ENCODE measurements at regions not wholly inside any gene's neighbourhood (a gene's known extent, or its start where the extent isn't known, plus 50 kb on each side); places are given as distances from the start of the nearest gene placed in this dataset.
"Not testable (repeated sequence)": the region's sequence is repeated elsewhere in the genome, so short reads cannot be mapped to it uniquely, and the experiment has no call there.

- not testable (repeated sequence) for FAIRE-seq
These were observed 113.4 kb downstream of the XPNPEP1 start for GRCh38 chr10:109809954-109810353.

GRCh38 chr10:109801191-109801590 is 122.1 kb downstream of the XPNPEP1 start:
- FAIRE-seq; DNase-seq (ENCODE audit: low spot score in 2 of 2): not testable (repeated sequence)

More at GRCh38 chr10:109809954-109810353, 113.4 kb downstream of the XPNPEP1 start:
- not testable (repeated sequence) for DNase-seq (ENCODE audit: low spot score in 2 of 2)

DNA sequence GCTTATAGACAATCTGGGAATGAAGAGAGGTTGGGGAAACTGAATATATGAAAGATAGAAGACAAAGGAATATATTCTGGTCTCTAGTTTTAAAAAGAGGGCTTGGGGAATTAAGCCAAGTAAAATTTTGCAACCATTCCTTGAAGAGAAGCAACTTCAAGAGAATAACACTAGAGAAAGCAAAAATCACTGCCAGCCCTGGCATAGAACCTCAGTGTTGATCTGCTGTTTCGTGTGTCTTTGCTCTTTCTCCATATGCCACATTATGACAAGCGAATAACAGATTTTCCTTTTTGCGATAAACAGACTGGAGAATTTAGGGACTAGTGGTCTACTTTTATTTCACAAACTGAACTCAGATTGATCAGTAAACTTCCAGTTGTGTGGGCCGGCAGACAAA is 132.7 kb downstream of the XPNPEP1 start:
- no peak for DNase-seq (ENCODE audit: low spot score in 2 of 2)
- FAIRE-seq, result no peak

DNA sequence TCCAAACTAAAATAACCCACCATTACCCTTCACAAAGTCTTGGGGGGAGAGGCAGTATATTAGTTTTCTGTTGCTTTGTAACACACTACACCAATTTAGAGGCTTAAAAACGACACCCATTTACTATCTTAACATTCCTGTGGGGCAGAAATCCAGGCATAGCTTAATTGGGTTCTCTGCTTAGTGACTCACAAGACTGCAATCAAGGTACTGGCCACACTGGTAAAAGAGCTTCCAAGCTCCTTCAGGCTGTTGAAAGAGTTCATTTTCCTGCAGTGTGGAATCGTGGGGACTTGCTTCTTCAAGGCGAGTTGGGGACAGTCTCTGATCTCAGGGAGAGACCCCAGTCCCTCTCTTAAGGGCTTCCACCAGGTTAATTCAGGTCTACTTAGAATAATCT is 139.1 kb downstream of the XPNPEP1 start:
- no peak for DNase-seq (ENCODE audit: low spot score in 2 of 2)

GRCh38 chr10:109783286-109783685 is 140.0 kb downstream of the XPNPEP1 start:
- DNase-seq (ENCODE audit: low spot score in 2 of 2), result no peak
- no peak for FAIRE-seq

More for the DNA sequence above, 139.1 kb downstream of the XPNPEP1 start:
- no peak for FAIRE-seq

DNA sequence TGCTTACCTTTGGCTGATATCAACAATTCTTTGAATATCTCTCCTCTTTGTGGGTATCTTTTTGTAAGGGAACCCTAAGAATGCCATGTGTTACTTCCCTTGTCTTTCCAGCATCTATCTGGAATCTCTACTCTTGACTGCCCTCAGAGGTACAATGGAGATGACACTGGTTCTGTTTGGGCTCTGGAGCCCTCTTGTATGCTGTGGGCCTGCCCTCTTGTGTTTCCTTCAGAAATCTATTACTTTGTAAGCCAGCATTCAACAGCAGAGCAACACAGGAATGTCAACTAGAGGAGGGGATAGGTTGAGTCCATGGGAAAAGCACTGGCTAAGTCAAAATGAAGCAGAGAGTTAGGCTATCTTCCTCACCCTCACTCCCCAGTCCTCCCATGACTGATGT is 142.3 kb downstream of the XPNPEP1 start:
- no peak for FAIRE-seq
- no peak for DNase-seq (ENCODE audit: low spot score in 2 of 2)

DNA sequence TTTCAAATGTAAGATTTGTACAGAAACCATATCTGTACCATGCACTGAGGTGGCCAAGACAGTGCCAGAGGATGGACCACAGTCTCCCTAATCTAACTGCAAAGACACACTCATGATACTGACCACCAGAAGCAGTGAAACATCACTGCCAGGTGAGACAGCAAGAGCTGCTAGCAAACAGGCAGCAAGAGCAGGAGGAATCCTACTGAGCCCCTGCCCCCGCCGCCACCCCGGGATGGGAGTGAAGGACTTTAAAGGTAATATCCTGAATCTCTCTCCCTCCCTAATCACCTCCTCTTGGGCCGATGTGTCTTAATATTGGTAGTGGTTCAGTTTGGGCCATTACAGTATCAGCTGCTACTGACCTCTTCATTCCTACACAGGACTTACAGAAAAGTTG is 144.3 kb downstream of the XPNPEP1 start:
- no peak for FAIRE-seq

DNA sequence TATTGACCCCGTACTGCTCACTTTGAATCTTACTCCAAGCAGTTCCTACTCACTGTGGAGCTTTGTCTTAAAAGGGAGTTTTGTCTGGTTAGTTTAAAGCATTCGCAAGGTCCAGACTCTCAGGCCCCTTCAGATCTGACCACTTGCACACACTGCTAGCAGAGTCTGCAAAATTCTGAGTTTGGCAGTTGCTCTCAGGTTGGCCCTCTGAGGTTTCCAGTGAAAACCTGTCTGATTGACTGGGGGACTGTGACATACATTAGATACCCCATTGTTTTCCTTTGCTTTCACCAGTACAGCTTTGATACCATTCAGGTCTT is 149.2 kb downstream of the XPNPEP1 start:
- FAIRE-seq, result no peak
- DNase-seq (ENCODE audit: low spot score in 2 of 2), result no peak

More for the DNA sequence above, 144.3 kb downstream of the XPNPEP1 start:
- no peak for DNase-seq (ENCODE audit: low spot score in 2 of 2)

GRCh38 chr10:109773288-109774120 is 149.8 kb downstream of the XPNPEP1 start:
- FAIRE-seq (peak; percentile 3), DNase-seq (ENCODE audit: low spot score in 2 of 2) (peak in 1 of 2 donors; percentile 22)

- DNase-seq (ENCODE audit: low spot score in 2 of 2) (no peak), FAIRE-seq (no peak)
These were observed 152.6 kb downstream of the XPNPEP1 start for GRCh38 chr10:109770663-109771062.

DNA sequence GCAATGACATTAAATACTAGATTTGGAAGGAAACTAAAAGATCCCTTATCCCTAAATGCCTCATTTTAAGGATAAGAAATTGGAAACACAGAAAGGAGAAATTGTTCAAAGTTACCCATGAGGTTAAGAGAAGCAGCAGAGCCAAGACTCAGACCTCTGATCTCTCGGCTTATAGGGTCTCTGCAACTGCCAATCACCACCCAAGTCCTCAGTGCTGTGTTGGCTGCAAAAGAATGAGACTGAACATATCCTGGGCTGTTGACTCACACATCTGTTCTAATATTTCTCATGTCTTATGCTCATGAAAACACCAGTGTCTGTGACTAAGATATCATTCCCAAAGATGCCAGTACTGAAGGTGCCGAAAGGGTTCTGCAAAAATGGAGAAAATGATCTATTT is 153.3 kb downstream of the XPNPEP1 start:
- no peak for FAIRE-seq

DNA sequence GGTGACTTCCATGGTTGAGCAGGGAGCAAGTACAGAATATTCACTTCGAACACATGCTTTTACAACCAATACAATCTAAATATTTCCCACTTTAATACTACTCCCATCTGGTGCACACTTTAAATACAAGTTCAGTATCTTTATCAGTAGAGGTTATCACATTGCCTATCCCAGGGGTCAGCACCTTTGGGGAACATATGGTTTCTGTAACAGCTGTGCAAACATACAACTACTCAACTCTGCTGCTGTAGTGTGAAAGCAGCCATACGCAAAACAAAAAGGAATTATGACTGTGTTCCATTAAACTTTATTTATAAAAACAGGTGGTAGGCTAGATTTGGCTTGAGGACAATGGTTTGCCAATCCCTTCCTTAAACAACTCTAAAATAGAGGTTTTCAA is 157.5 kb downstream of the XPNPEP1 start:
- no peak for DNase-seq (ENCODE audit: low spot score in 2 of 2)

More for the DNA sequence above, 153.3 kb downstream of the XPNPEP1 start:
- no peak for DNase-seq (ENCODE audit: low spot score in 2 of 2)

GRCh38 chr10:109762555-109762954 is 160.8 kb downstream of the XPNPEP1 start:
- DNase-seq (ENCODE audit: low spot score in 2 of 2) (no peak), FAIRE-seq (no peak)

More for the DNA sequence above, 157.5 kb downstream of the XPNPEP1 start:
- FAIRE-seq, result no peak

DNA sequence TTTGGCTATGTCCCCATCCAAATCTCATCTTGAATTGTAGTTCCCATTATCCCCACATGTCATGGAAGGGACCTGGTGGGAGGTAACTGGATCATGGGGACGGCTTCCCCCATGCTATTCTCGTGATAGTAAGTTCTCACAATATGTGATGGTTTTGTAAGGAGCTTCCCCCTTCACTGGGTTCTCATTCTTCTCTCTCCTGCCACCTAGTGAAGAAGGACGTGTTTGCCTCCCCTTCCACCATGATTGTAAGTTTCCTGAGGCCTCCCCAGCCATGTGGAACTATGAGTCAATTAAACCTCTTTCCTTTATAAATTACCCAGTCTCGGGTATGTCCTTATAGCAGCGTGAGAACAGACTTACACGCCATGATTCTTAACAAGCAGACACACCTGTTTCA is 165.6 kb downstream of the XPNPEP1 start:
- DNase-seq (ENCODE audit: low spot score in 2 of 2); FAIRE-seq: not testable (repeated sequence)

GRCh38 chr10:109746861-109747260 is 176.4 kb downstream of the XPNPEP1 start:
- DNase-seq (ENCODE audit: low spot score in 2 of 2) (no peak), FAIRE-seq (no peak)

- FAIRE-seq (no peak), DNase-seq (ENCODE audit: low spot score in 2 of 2) (no peak)
These were observed 179.3 kb downstream of the XPNPEP1 start for GRCh38 chr10:109744020-109744419.

GRCh38 chr10:109743574-109743973 is 179.7 kb downstream of the XPNPEP1 start:
- no peak for DNase-seq (ENCODE audit: low spot score in 2 of 2)
- FAIRE-seq, result no peak

DNA sequence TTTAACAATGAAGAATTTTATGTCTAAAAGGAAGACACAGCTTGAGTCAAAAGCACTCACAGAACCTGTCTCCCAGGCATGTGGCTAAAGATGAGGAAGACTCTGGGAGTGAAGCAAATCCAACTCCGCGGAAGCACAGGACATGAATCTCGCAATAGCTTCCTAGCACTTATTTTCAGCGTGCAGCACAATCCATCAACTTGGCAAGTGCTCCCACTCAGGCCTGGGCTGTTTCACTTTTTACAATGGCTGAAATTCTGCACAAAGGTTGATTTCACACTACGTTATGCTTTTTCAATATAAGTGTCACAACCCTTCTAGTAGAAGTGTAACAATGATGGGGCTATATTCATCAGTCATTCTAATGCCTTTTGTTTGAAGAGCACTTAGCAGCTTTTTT is 180.2 kb downstream of the XPNPEP1 start:
- no peak for FAIRE-seq
- DNase-seq (ENCODE audit: low spot score in 2 of 2), result no peak

DNA sequence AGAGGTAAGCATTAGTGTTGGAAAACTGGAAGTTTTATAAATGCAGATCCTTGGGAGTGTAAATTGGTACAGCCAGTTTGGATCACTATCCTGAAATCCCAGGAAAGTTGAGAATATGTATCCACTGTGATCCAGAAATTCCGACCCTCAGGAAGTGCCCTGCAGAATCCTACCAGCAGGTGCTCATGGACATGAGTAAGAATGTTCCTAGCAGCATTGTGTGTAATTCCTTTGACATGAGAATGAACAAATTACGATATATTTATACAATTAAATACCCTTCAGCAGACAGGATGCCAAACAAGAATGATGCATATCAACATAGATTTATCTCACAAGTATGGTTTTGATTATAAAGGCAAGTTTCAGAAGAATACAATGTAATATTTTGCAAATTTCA is 181.6 kb downstream of the XPNPEP1 start:
- DNase-seq (ENCODE audit: low spot score in 2 of 2), result no peak
- no peak for FAIRE-seq

- DNase-seq (ENCODE audit: low spot score in 2 of 2), result no peak
- no peak for FAIRE-seq
These were observed 182.9 kb downstream of the XPNPEP1 start for GRCh38 chr10:109740436-109740835.

DNA sequence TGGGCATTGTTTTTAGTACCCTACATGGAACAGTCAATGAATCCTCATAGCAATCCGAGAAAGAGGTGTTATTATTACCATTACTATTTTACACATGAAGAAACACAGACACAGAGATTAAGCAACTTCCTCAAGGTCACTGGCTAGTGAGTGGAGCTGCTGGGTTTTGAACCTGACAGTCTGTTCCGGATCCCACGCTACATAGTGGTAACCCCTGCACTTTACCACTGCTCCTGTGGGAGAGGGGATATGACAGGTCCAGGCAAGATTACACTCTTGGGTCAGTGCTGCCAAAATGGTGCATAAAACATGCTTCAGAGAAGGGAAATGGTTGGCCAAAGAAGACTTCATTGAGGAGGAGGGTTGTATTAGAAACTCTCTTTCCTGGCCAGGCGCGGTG is 185.7 kb downstream of the XPNPEP1 start:
- DNase-seq (ENCODE audit: low spot score in 2 of 2) (no peak), FAIRE-seq (no peak)

- no peak for FAIRE-seq
- no peak for DNase-seq (ENCODE audit: low spot score in 2 of 2)
These were observed 186.3 kb downstream of the XPNPEP1 start for GRCh38 chr10:109737009-109737408.

Data from frontal cortex (tissue), 3 donors.